ENCODE measurements at regions not wholly inside any gene's neighbourhood (a gene's known extent, or its start where the extent isn't known, plus 50 kb on each side); places are given as distances from the start of the nearest gene placed in this dataset.
"Not testable (repeated sequence)": the region's sequence is repeated elsewhere in the genome, so short reads cannot be mapped to it uniquely, and the experiment has no call there.

DNA sequence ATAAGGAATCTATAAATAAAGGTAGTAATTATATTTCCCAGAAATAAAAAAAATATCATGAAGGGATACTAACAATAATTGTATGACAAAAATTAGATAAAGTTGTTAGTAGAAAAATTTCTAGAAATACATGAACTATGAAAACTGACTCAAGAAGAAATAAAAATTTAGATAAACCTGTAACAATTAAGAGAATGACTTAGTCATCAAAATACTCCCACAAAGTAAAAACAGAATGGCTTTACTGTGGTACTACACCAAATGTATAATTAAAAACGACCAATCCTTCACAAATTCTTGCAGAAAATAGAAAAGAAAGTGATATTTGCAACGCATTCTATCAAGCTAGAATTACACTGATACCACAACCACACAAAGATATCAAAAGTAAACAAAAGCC lies 176.2 kb upstream of the ETV3 start:
- peaks cover 16% of the 10 kb centered on the region for H3K27me3 Mint-ChIP-seq (ENCODE audit: low read depth, poor library complexity)
- peaks cover 16% of the 10 kb centered on the region for H3K4me1 Mint-ChIP-seq
- peaks cover 5% of the 10 kb centered on the region for H3K36me3 Mint-ChIP-seq (ENCODE audit: low read depth)
- H3K4me3 Mint-ChIP-seq = no peak overlapping the region
- no peak overlapping the region for H3K27ac Mint-ChIP-seq
- no peak for DNase-seq
- peaks cover 44% of the 10 kb centered on the region for H3K9me3 Mint-ChIP-seq
- TF ChIP-seq, protein P1, sequence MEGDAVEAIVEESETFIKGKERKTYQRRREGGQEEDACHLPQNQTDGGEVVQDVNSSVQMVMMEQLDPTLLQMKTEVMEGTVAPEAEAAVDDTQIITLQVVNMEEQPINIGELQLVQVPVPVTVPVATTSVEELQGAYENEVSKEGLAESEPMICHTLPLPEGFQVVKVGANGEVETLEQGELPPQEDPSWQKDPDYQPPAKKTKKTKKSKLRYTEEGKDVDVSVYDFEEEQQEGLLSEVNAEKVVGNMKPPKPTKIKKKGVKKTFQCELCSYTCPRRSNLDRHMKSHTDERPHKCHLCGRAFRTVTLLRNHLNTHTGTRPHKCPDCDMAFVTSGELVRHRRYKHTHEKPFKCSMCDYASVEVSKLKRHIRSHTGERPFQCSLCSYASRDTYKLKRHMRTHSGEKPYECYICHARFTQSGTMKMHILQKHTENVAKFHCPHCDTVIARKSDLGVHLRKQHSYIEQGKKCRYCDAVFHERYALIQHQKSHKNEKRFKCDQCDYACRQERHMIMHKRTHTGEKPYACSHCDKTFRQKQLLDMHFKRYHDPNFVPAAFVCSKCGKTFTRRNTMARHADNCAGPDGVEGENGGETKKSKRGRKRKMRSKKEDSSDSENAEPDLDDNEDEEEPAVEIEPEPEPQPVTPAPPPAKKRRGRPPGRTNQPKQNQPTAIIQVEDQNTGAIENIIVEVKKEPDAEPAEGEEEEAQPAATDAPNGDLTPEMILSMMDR (IDR thresholded peaks at IDR 0.05) = no peak

DNA sequence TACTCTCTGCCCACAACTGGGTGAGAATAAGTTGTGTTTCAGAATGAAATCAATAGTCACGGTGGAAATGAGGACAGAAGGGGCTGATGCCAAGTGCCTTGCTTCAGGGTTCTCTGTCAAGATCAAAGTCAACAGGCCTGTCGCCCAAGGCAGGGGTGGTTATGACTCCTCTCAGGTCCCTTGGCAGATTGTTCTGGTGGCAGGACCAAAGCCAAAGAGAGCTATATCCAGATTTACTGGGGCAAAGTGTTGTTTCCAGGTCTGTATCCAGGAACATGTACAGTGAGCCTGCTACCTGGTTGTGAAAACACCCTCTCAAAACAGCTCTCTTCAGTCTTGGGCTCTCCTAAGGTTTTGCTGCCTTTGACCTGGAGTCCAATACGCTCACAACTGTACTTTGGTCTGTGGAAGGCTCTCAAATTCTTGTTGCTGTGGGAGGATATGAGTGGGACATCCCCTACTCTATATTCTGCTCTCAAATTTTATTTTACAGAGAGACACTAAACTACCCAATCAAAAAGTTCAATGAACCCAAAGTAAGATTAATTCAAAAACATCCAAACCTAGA lies 175.1 kb upstream of the ETV3 start:
- DNase-seq = no peak
- H3K9me3 Mint-ChIP-seq = peaks cover 33% of the 10 kb centered on the region
- TF ChIP-seq, protein P1 (IDR thresholded peaks at IDR 0.05) = no peak
- H3K27ac Mint-ChIP-seq = no peak overlapping the region
- H3K36me3 Mint-ChIP-seq (ENCODE audit: low read depth) = peaks cover 5% of the 10 kb centered on the region
- H3K4me3 Mint-ChIP-seq = no peak overlapping the region
- H3K27me3 Mint-ChIP-seq (ENCODE audit: low read depth, poor library complexity) = peaks cover 16% of the 10 kb centered on the region
- H3K4me1 Mint-ChIP-seq = peaks cover 16% of the 10 kb centered on the region

GRCh38 chr1:157312082-157312812 lies 174.1 kb upstream of the ETV3 start:
- Mint-ChIP-seq H3K27me3 (ENCODE audit: low read depth, poor library complexity) (peaks cover 20% of the 10 kb centered on the region), H3K9me3 (peaks cover 22% of the 10 kb centered on the region), H3K4me1 (peaks cover 16% of the 10 kb centered on the region), H3K4me3 (no peak overlapping the region), H3K36me3 (ENCODE audit: low read depth) (peaks cover 5% of the 10 kb centered on the region), H3K27ac (no peak overlapping the region)
- TF ChIP-seq, protein P1 (IDR thresholded peaks at IDR 0.05) = no peak
- DNase-seq = no peak

DNA sequence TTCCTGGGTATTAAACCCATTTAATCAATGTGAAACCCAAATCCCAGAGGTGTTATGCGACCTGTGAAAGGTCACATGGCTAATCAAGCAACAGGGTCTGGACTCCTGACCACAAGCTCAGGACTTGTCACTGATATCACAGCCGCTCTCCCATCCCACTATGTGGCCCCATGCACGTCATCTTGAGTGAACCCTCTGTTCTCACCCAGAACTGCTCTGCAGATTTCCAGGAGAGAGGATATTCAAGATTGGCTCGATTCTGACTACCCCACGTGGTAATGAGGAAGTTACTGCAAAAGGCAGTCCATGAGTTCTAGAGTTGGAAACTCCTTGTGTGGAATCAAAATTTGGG lies 173.5 kb upstream of the ETV3 start:
- no peak for DNase-seq
- H3K27me3 Mint-ChIP-seq (ENCODE audit: low read depth, poor library complexity) = peaks cover 17% of the 10 kb centered on the region
- H3K9me3 Mint-ChIP-seq = peaks cover 17% of the 10 kb centered on the region
- H3K4me1 Mint-ChIP-seq = peaks cover 16% of the 10 kb centered on the region
- no peak overlapping the region for H3K27ac Mint-ChIP-seq
- TF ChIP-seq, protein P1 (IDR thresholded peaks at IDR 0.05) = no peak
- peaks cover 5% of the 10 kb centered on the region for H3K36me3 Mint-ChIP-seq (ENCODE audit: low read depth)
- no peak overlapping the region for H3K4me3 Mint-ChIP-seq

GRCh38 chr1:157310805-157311729 lies 172.9 kb upstream of the ETV3 start:
- Mint-ChIP-seq H3K27me3 (ENCODE audit: low read depth, poor library complexity) (peaks cover 19% of the 10 kb centered on the region), H3K9me3 (peaks cover 13% of the 10 kb centered on the region), H3K27ac (peak overlapping the region; percentile 36), H3K4me1 (peaks cover 16% of the 10 kb centered on the region)
- DNase-seq = peak; percentile 35
- TF ChIP-seq, protein P1 (IDR thresholded peaks at IDR 0.05) = peak; percentile 49
- H3K36me3 Mint-ChIP-seq (ENCODE audit: low read depth); H3K4me3 Mint-ChIP-seq: not testable (repeated sequence)
